Calu3 (cell line): ENCODE measurements at regions not wholly inside any gene's neighbourhood (a gene's known extent, or its start where the extent isn't known, plus 50 kb on each side); places are given as distances from the start of the nearest gene placed in this dataset.

Experiments
- BruUV-seq: library from RNA; stranded (reverse); fragments of 400-500 nt; replicated peaks from 2 replicates; lab custom pipeline; 2021; lab: Mats Ljungman, UMichigan
- CTCF ChIA-PET: fragments of 300-600 bp; sonication (Branson Sonifier 250); formaldehyde crosslinking; loops from one replicate; lab custom pipeline; 2022; ENCODE audit warnings: antibody characterized with exemption; lab: Charles Lee
- DNase-seq: peaks from one replicate; pipeline ENCODE4 v3.0.0; 2022
- H3K27ac Mint-ChIP-seq: one replicate; pipeline ENCODE4 v1.8.0; 2022; ENCODE audit warnings: mixed read lengths; ENCODE audit not compliant: unreplicated experiment
- H3K27me3 Mint-ChIP-seq: one replicate; pipeline ENCODE4 v1.8.0; 2022; ENCODE audit warnings: mixed read lengths; ENCODE audit not compliant: unreplicated experiment
- H3K36me3 Mint-ChIP-seq: one replicate; pipeline ENCODE4 v1.8.0; 2022; ENCODE audit warnings: mild to moderate bottlenecking, moderate library complexity, mixed read lengths; ENCODE audit not compliant: insufficient read depth, unreplicated experiment
- H3K4me1 Mint-ChIP-seq: one replicate; pipeline ENCODE4 v1.8.0; 2022; ENCODE audit warnings: mild to moderate bottlenecking, low read depth, mixed read lengths; ENCODE audit not compliant: unreplicated experiment
- H3K4me3 Mint-ChIP-seq: one replicate; pipeline ENCODE4 v1.8.0; 2022; ENCODE audit warnings: mild to moderate bottlenecking, low read depth, moderate library complexity, mixed read lengths; ENCODE audit not compliant: unreplicated experiment
- H3K9me3 Mint-ChIP-seq: one replicate; pipeline ENCODE4 v1.8.0; 2022; ENCODE audit warnings: low read depth, mixed read lengths; ENCODE audit not compliant: unreplicated experiment
- intact Hi-C: fragments of 100-400 bp; cut with micrococcal nuclease; formaldehyde crosslinking; loops from one replicate; pipeline ENCODE4 v1.10.0; 2022; ENCODE audit not compliant: unreplicated experiment
- TF ChIP-seq, protein P1 (sequence below): fragments of 200-600 bp; IDR thresholded peaks from one replicate; pipeline ENCODE4 v1.8.0; 2022; ENCODE audit warnings: antibody characterized with exemption; ENCODE audit not compliant: unreplicated experiment

DNA sequence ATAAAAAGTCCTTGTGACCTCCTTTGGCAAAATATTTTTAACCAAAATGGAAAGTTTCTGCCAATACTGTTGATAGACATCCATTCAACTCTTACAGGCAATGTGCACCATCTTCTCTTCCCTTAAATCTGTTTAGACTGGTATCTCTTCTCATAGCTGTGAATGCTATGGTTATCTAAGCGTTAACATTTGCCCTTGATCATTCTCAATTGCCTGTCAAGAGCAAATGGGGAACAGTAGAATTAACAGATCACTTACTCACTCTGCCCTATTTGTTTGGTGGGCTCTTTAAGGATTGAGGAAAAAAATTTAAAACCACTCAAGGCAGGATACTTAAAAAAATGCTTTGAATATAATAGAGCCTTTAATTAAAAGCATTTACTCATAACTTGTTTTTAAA is 808.4 kb downstream of the NXPH1 start:
- H3K9me3 Mint-ChIP-seq: peaks cover 6% of the 10 kb centered on the region
- H3K4me3 Mint-ChIP-seq: peak overlapping the region; percentile 56
- CTCF ChIA-PET: no interaction called here
- TF ChIP-seq, protein P1, sequence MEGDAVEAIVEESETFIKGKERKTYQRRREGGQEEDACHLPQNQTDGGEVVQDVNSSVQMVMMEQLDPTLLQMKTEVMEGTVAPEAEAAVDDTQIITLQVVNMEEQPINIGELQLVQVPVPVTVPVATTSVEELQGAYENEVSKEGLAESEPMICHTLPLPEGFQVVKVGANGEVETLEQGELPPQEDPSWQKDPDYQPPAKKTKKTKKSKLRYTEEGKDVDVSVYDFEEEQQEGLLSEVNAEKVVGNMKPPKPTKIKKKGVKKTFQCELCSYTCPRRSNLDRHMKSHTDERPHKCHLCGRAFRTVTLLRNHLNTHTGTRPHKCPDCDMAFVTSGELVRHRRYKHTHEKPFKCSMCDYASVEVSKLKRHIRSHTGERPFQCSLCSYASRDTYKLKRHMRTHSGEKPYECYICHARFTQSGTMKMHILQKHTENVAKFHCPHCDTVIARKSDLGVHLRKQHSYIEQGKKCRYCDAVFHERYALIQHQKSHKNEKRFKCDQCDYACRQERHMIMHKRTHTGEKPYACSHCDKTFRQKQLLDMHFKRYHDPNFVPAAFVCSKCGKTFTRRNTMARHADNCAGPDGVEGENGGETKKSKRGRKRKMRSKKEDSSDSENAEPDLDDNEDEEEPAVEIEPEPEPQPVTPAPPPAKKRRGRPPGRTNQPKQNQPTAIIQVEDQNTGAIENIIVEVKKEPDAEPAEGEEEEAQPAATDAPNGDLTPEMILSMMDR: no peak
- no TSS peak for BruUV-seq
- peaks cover 13% of the 10 kb centered on the region for H3K4me1 Mint-ChIP-seq
- H3K36me3 Mint-ChIP-seq: no peaks in the 10 kb centered on the region
- DNase-seq: no peak
- no peaks in the 10 kb centered on the region for H3K27me3 Mint-ChIP-seq
- intact Hi-C loops: no loop called here
- no peak overlapping the region for H3K27ac Mint-ChIP-seq

DNA sequence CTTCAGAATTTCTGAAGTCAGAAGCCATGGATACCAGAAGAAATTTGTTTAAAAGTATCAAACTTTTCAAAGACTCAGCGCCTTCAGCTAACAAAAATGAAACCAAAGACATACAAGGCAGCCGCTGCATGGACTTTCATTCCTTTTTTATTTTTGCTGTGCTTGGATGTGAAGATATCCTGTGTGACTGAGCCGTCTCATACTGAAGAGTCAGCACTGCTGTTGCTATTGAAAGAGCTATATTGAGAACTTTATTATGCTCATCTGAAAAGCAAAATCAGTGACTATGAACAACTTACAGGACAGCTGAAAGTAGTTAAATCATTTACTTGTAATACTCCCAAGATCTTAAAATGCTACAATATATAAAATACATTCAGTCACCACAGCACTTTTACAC is 809.2 kb downstream of the NXPH1 start:
- no peaks in the 10 kb centered on the region for H3K27me3 Mint-ChIP-seq
- CTCF ChIA-PET: no interaction called here
- H3K4me3 Mint-ChIP-seq: peak overlapping the region; percentile 56
- no peaks in the 10 kb centered on the region for H3K36me3 Mint-ChIP-seq
- peak overlapping the region; percentile 50 for H3K27ac Mint-ChIP-seq
- H3K9me3 Mint-ChIP-seq: peaks cover 6% of the 10 kb centered on the region
- no peak for DNase-seq
- TF ChIP-seq, protein P1: no peak
- H3K4me1 Mint-ChIP-seq: peaks cover 13% of the 10 kb centered on the region
- intact Hi-C loops: no loop called here
- no TSS peak for BruUV-seq

DNA sequence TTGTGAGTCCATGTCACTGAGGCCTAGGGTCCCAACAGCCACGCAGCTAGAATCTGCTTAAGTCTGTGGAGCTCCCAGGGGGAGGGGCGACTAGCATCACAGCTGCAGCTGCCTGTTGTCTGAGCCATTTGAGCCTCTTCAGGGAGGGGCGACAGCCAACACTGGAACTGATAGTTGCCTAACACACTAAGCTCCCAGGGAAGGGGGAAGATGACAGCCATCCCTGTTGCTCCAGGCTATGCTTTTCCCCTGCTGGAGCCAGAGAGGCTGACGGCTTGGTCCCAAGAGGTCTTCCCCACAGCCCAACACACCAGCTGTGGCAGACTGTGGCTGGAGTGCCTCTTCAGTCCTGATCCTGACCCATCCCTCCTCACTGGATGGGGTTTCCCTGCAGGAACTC is 817.5 kb downstream of the NXPH1 start:
- no peak for DNase-seq
- CTCF ChIA-PET: no interaction called here
- Mint-ChIP-seq H3K27me3 (no peaks in the 10 kb centered on the region), H3K9me3 (peaks cover 5% of the 10 kb centered on the region), H3K4me1 (no peaks in the 10 kb centered on the region), H3K27ac (no peak overlapping the region), H3K36me3 (no peaks in the 10 kb centered on the region), H3K4me3 (no peak overlapping the region)
- TF ChIP-seq, protein P1: no peak
- intact Hi-C loops: no loop called here
- BruUV-seq: no TSS peak

DNA sequence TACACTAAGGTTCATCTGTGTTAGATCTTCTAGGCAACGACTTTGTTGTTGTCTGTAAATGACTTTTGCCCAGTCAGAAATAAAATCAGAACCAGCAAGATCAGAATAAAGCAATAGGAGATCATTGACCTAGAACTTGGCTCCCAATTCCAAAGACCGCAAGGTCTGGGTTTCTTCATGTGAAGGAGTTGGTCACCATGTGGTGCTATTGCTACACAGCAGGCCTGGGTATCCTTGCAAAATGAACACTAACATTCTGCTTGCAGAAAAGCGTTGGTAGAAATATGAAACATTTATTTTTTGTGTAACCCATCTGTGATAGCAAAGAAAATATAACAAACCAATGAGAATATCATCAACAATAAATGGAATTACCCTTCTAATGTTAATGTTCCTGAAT is 831.0 kb downstream of the NXPH1 start:
- CTCF ChIA-PET: no interaction called here
- TF ChIP-seq, protein P1: no peak
- Mint-ChIP-seq H3K4me1 (no peaks in the 10 kb centered on the region), H3K27ac (no peak overlapping the region), H3K36me3 (no peaks in the 10 kb centered on the region), H3K4me3 (no peak overlapping the region), H3K9me3 (peaks cover 5% of the 10 kb centered on the region), H3K27me3 (no peaks in the 10 kb centered on the region)
- intact Hi-C loops: no loop called here
- no peak for DNase-seq
- BruUV-seq: no TSS peak
